ACC112 (cell line): ENCODE measurements at regions not wholly inside any gene's neighbourhood (a gene's known extent, or its start where the extent isn't known, plus 50 kb on each side); places are given as distances from the start of the nearest gene placed in this dataset.

Experiments
- H2AFZ ChIP-seq: fragments of 200-600 bp; sonication (generic); one replicate; pipeline ENCODE4 v1.6.0; 2017; ENCODE audit warnings: antibody characterized with exemption, low read length; ENCODE audit not compliant: unreplicated experiment
- H3K27ac ChIP-seq: fragments of 200-600 bp; sonication (generic); 2 replicates; pipeline ENCODE4 v1.5.1; 2014; ENCODE audit warnings: low read depth, mild to moderate bottlenecking, antibody characterized with exemption, low read length, moderate library complexity
- H3K27me3 ChIP-seq: fragments of 200-600 bp; sonication (generic); 2 replicates; pipeline ENCODE4 v1.6.1; 2014; ENCODE audit warnings: mild to moderate bottlenecking, antibody characterized with exemption, low read length, moderate library complexity, mixed read lengths; ENCODE audit not compliant: insufficient read depth
- H3K36me3 ChIP-seq: fragments of 200-600 bp; sonication (generic); 2 replicates; pipeline ENCODE4 v1.6.1; 2016; ENCODE audit warnings: mild to moderate bottlenecking, antibody characterized with exemption, low read length, moderate library complexity, mixed read lengths; ENCODE audit not compliant: insufficient read depth
- H3K4me1 ChIP-seq: fragments of 200-600 bp; sonication (generic); one replicate; pipeline ENCODE4 v1.6.1; 2016; ENCODE audit warnings: low read length, mixed read lengths; ENCODE audit not compliant: insufficient read depth, unreplicated experiment, control insufficient read depth
- H3K4me3 ChIP-seq: fragments of 200-600 bp; sonication (generic); 2 replicates; pipeline ENCODE4 v1.5.1; 2014; ENCODE audit warnings: mild to moderate bottlenecking, low read depth, low read length
- H3K79me2 ChIP-seq: fragments of 200-600 bp; sonication (generic); one replicate; pipeline ENCODE4 v1.6.0; 2016; ENCODE audit warnings: low read length; ENCODE audit not compliant: control insufficient read depth, unreplicated experiment, insufficient read depth

GRCh38 chr7:16035392-16035791 is 348.9 kb upstream of the MEOX2 start:
- H3K79me2 ChIP-seq, result no peaks in the 10 kb centered on the region
- no peak overlapping the region for H3K27ac ChIP-seq
- H3K4me3 ChIP-seq, result no peak overlapping the region
- H3K27me3 ChIP-seq, result no peaks in the 10 kb centered on the region
- no peak overlapping the region for H2AFZ ChIP-seq
- H3K36me3 ChIP-seq, result no peaks in the 10 kb centered on the region
- peaks cover 6% of the 10 kb centered on the region for H3K4me1 ChIP-seq

GRCh38 chr7:16034866-16035265 is 348.4 kb upstream of the MEOX2 start:
- no peaks in the 10 kb centered on the region for H3K36me3 ChIP-seq
- H2AFZ ChIP-seq, result no peak overlapping the region
- no peaks in the 10 kb centered on the region for H3K27me3 ChIP-seq
- no peaks in the 10 kb centered on the region for H3K79me2 ChIP-seq
- H3K4me3 ChIP-seq, result no peak overlapping the region
- H3K27ac ChIP-seq, result no peak overlapping the region
- peaks cover 6% of the 10 kb centered on the region for H3K4me1 ChIP-seq

- no peak overlapping the region for H3K27ac ChIP-seq
- no peak overlapping the region for H2AFZ ChIP-seq
- no peaks in the 10 kb centered on the region for H3K36me3 ChIP-seq
- H3K79me2 ChIP-seq, result no peaks in the 10 kb centered on the region
- peaks cover 6% of the 10 kb centered on the region for H3K4me1 ChIP-seq
- no peaks in the 10 kb centered on the region for H3K27me3 ChIP-seq
- H3K4me3 ChIP-seq, result no peak overlapping the region
These were observed 347.9 kb upstream of the MEOX2 start for GRCh38 chr7:16034353-16034752.

GRCh38 chr7:16033233-16033632 is 346.8 kb upstream of the MEOX2 start:
- H3K27me3 ChIP-seq, result no peaks in the 10 kb centered on the region
- no peak overlapping the region for H3K4me3 ChIP-seq
- H3K36me3 ChIP-seq, result no peaks in the 10 kb centered on the region
- H2AFZ ChIP-seq, result no peak overlapping the region
- H3K27ac ChIP-seq, result no peak overlapping the region
- no peaks in the 10 kb centered on the region for H3K79me2 ChIP-seq
- peaks cover 15% of the 10 kb centered on the region for H3K4me1 ChIP-seq

- Histone ChIP-seq H3K27me3 (no peaks in the 10 kb centered on the region), H3K36me3 (no peaks in the 10 kb centered on the region), H3K4me3 (no peak overlapping the region), H3K79me2 (no peaks in the 10 kb centered on the region), H2AFZ (no peak overlapping the region), H3K4me1 (peaks cover 42% of the 10 kb centered on the region), H3K27ac (no peak overlapping the region)
These were observed 342.2 kb upstream of the MEOX2 start for GRCh38 chr7:16028636-16029035.

GRCh38 chr7:16028103-16028502 is 341.6 kb upstream of the MEOX2 start:
- Histone ChIP-seq H3K27ac (peak overlapping the region; percentile 79), H2AFZ (peak overlapping the region; percentile 81), H3K79me2 (no peaks in the 10 kb centered on the region), H3K4me1 (peaks cover 42% of the 10 kb centered on the region), H3K27me3 (no peaks in the 10 kb centered on the region), H3K4me3 (peak overlapping the region; percentile 37; the same call in 1 of the 2 replicates), H3K36me3 (no peaks in the 10 kb centered on the region)

- H3K27ac ChIP-seq, result peak overlapping the region; percentile 79
- peak overlapping the region; percentile 81 for H2AFZ ChIP-seq
- no peaks in the 10 kb centered on the region for H3K36me3 ChIP-seq
- no peaks in the 10 kb centered on the region for H3K79me2 ChIP-seq
- peaks cover 42% of the 10 kb centered on the region for H3K4me1 ChIP-seq
- H3K4me3 ChIP-seq, result peak overlapping the region; percentile 37; the same call in 1 of the 2 replicates
- H3K27me3 ChIP-seq, result no peaks in the 10 kb centered on the region
These were observed 340.9 kb upstream of the MEOX2 start for GRCh38 chr7:16027396-16027795.

GRCh38 chr7:16026253-16027020 is 340.0 kb upstream of the MEOX2 start:
- Histone ChIP-seq H3K4me3 (peak overlapping the region; percentile 45), H2AFZ (peak overlapping the region; percentile 91), H3K27me3 (no peaks in the 10 kb centered on the region), H3K27ac (peak overlapping the region; percentile 77), H3K79me2 (no peaks in the 10 kb centered on the region), H3K4me1 (peaks cover 42% of the 10 kb centered on the region), H3K36me3 (no peaks in the 10 kb centered on the region)

- no peaks in the 10 kb centered on the region for H3K79me2 ChIP-seq
- H3K27me3 ChIP-seq, result no peaks in the 10 kb centered on the region
- peaks cover 42% of the 10 kb centered on the region for H3K4me1 ChIP-seq
- H2AFZ ChIP-seq, result no peak overlapping the region
- H3K36me3 ChIP-seq, result no peaks in the 10 kb centered on the region
- peak overlapping the region; percentile 45; the same call in 1 of the 2 replicates for H3K4me3 ChIP-seq
- peak overlapping the region; percentile 77 for H3K27ac ChIP-seq
These were observed 339.2 kb upstream of the MEOX2 start for GRCh38 chr7:16025696-16026095.

- H2AFZ ChIP-seq, result no peak overlapping the region
- H3K4me3 ChIP-seq, result no peak overlapping the region
- peaks cover 34% of the 10 kb centered on the region for H3K4me1 ChIP-seq
These were observed 337.0 kb upstream of the MEOX2 start for GRCh38 chr7:16023503-16023902.

GRCh38 chr7:16023046-16023445 is 336.6 kb upstream of the MEOX2 start:
- no peaks in the 10 kb centered on the region for H3K36me3 ChIP-seq
- no peak overlapping the region for H3K4me3 ChIP-seq
- no peaks in the 10 kb centered on the region for H3K27me3 ChIP-seq
- H3K4me1 ChIP-seq, result peaks cover 31% of the 10 kb centered on the region
- no peak overlapping the region for H2AFZ ChIP-seq
- H3K27ac ChIP-seq, result no peak overlapping the region
- no peaks in the 10 kb centered on the region for H3K79me2 ChIP-seq

More at GRCh38 chr7:16023503-16023902, 337.0 kb upstream of the MEOX2 start:
- no peak overlapping the region for H3K27ac ChIP-seq
- no peaks in the 10 kb centered on the region for H3K36me3 ChIP-seq
- no peaks in the 10 kb centered on the region for H3K27me3 ChIP-seq
- no peaks in the 10 kb centered on the region for H3K79me2 ChIP-seq
